ENCODE measurements at regions not wholly inside any gene's neighbourhood (a gene's known extent, or its start where the extent isn't known, plus 50 kb on each side); places are given as distances from the start of the nearest gene placed in this dataset.

DNA sequence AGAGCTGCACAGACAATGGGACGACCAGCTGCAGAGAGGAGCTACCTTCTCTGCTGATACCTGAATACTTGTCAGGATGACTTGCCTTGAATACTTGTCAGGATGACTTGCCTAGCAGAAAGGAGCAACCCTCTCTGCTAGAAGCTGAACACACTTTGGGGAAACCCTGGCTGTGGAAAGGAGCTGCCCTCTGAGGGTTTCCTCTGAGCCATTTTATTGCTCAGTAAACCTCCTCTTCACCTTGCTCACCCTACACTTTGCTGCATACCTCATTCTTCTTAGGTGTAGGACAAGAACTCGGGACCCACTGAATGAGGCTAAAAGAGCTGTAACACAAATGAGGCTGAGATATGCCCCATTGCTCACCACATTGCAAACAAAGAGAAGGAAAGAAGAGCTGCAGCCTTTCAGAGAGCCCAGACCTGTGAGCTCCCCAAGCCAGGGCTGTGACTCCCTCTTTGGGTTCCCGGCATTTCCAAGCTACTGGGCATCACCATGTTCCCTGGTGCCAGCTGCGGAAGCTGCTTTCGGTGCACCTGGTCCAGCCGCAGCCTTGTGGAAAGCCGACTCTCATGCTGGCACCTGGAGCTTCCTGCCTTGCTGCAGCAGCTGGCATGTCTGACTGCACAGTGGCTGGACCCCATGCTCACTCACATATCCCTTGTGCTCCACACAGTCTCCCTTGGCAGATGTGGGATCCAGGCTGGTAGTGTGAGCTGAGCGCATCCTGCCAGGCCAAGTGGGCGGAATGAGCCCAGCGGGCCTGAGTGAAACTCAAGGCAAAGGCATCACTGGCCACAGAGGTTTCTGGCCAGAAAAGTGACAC is 106.7 kb upstream of the AHI1 start:
- Mint-ChIP-seq H3K27ac (no peak overlapping the region), H3K4me1 (no peaks in the 10 kb centered on the region), H3K4me3 (no peak overlapping the region), H3K36me3 (ENCODE audit: low read depth) (no peaks in the 10 kb centered on the region), H3K27me3 (ENCODE audit: insufficient read depth, low read depth, poor library complexity) (peaks cover 2% of the 10 kb centered on the region), H3K9me3 (no peaks in the 10 kb centered on the region; the same call in 2 of the 3 replicates)
- H3K27me3 ChIP-seq (ENCODE audit: insufficient read depth): no peaks in the 10 kb centered on the region
- no peaks in the 10 kb centered on the region for H3K9me2 ChIP-seq (ENCODE audit: insufficient read depth)
- H3K4me2 ChIP-seq: no peak overlapping the region
- H3K79me2 ChIP-seq (replicated peaks; ENCODE audit: insufficient read depth): no peaks in the 10 kb centered on the region
- ATAC-seq: no peak
- TF ChIP-seq POLR2AphosphoS5 (IDR thresholded peaks at IDR 0.05; ENCODE audit: low read depth): no peak
- TF ChIP-seq, protein P1, sequence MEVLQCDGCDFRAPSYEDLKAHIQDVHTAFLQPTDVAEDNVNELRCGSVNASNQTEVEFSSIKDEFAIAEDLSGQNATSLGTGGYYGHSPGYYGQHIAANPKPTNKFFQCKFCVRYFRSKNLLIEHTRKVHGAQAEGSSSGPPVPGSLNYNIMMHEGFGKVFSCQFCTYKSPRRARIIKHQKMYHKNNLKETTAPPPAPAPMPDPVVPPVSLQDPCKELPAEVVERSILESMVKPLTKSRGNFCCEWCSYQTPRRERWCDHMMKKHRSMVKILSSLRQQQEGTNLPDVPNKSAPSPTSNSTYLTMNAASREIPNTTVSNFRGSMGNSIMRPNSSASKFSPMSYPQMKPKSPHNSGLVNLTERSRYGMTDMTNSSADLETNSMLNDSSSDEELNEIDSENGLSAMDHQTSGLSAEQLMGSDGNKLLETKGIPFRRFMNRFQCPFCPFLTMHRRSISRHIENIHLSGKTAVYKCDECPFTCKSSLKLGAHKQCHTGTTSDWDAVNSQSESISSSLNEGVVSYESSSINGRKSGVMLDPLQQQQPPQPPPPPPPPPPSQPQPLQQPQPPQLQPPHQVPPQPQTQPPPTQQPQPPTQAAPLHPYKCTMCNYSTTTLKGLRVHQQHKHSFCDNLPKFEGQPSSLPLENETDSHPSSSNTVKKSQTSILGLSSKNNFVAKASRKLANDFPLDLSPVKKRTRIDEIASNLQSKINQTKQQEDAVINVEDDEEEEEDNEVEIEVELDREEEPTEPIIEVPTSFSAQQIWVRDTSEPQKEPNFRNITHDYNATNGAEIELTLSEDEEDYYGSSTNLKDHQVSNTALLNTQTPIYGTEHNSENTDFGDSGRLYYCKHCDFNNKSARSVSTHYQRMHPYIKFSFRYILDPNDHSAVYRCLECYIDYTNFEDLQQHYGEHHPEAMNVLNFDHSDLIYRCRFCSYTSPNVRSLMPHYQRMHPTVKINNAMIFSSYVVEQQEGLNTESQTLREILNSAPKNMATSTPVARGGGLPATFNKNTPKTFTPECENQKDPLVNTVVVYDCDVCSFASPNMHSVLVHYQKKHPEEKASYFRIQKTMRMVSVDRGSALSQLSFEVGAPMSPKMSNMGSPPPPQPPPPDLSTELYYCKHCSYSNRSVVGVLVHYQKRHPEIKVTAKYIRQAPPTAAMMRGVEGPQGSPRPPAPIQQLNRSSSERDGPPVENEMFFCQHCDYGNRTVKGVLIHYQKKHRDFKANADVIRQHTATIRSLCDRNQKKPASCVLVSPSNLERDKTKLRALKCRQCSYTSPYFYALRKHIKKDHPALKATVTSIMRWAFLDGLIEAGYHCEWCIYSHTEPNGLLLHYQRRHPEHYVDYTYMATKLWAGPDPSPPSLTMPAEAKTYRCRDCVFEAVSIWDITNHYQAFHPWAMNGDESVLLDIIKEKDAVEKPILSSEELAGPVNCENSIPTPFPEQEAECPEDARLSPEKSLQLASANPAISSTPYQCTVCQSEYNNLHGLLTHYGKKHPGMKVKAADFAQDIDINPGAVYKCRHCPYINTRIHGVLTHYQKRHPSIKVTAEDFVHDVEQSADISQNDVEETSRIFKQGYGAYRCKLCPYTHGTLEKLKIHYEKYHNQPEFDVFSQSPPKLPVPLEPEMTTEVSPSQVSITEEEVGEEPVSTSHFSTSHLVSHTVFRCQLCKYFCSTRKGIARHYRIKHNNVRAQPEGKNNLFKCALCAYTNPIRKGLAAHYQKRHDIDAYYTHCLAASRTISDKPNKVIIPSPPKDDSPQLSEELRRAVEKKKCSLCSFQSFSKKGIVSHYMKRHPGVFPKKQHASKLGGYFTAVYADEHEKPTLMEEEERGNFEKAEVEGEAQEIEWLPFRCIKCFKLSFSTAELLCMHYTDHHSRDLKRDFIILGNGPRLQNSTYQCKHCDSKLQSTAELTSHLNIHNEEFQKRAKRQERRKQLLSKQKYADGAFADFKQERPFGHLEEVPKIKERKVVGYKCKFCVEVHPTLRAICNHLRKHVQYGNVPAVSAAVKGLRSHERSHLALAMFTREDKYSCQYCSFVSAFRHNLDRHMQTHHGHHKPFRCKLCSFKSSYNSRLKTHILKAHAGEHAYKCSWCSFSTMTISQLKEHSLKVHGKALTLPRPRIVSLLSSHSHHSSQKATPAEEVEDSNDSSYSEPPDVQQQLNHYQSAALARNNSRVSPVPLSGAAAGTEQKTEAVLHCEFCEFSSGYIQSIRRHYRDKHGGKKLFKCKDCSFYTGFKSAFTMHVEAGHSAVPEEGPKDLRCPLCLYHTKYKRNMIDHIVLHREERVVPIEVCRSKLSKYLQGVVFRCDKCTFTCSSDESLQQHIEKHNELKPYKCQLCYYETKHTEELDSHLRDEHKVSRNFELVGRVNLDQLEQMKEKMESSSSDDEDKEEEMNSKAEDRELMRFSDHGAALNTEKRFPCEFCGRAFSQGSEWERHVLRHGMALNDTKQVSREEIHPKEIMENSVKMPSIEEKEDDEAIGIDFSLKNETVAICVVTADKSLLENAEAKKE (CRISPR knock-in tag; IDR thresholded peaks at IDR 0.05): no peak
- TF ChIP-seq, protein P2, sequence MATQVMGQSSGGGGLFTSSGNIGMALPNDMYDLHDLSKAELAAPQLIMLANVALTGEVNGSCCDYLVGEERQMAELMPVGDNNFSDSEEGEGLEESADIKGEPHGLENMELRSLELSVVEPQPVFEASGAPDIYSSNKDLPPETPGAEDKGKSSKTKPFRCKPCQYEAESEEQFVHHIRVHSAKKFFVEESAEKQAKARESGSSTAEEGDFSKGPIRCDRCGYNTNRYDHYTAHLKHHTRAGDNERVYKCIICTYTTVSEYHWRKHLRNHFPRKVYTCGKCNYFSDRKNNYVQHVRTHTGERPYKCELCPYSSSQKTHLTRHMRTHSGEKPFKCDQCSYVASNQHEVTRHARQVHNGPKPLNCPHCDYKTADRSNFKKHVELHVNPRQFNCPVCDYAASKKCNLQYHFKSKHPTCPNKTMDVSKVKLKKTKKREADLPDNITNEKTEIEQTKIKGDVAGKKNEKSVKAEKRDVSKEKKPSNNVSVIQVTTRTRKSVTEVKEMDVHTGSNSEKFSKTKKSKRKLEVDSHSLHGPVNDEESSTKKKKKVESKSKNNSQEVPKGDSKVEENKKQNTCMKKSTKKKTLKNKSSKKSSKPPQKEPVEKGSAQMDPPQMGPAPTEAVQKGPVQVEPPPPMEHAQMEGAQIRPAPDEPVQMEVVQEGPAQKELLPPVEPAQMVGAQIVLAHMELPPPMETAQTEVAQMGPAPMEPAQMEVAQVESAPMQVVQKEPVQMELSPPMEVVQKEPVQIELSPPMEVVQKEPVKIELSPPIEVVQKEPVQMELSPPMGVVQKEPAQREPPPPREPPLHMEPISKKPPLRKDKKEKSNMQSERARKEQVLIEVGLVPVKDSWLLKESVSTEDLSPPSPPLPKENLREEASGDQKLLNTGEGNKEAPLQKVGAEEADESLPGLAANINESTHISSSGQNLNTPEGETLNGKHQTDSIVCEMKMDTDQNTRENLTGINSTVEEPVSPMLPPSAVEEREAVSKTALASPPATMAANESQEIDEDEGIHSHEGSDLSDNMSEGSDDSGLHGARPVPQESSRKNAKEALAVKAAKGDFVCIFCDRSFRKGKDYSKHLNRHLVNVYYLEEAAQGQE (IDR thresholded peaks at IDR 0.05; ENCODE audit: unreplicated experiment): no peak
- DNase-seq (ENCODE audit: low spot score): no peak
- no peaks in the 10 kb centered on the region for H3F3A ChIP-seq (replicated peaks; ENCODE audit: low read depth)
- H3K4me3 ChIP-seq: no peak overlapping the region
- H4K20me1 ChIP-seq (replicated peaks; ENCODE audit: insufficient read depth): no peaks in the 10 kb centered on the region
- no peaks in the 10 kb centered on the region for H3K4me1 ChIP-seq (ENCODE audit: insufficient read depth)
- 0 out of 2 replicates have a peak overlapping the region, but pooled peaks have one; percentile 32 for H2AFZ ChIP-seq
- H3K36me3 ChIP-seq (ENCODE audit: insufficient read depth): peaks cover 7% of the 10 kb centered on the region; the same call in 1 of the 2 replicates
- H3K27ac ChIP-seq (ENCODE audit: low read depth): no peak overlapping the region

All from GM23338 (cell line).